H9 (cell line): ENCODE measurements at regions not wholly inside any gene's neighbourhood (a gene's known extent, or its start where the extent isn't known, plus 50 kb on each side); places are given as distances from the start of the nearest gene placed in this dataset.

Experiments used
- DNase-seq: peaks from one replicate; pipeline ENCODE4 v3.0.0-alpha.2; 2017
- H2AFZ ChIP-seq: one replicate; pipeline ENCODE4 v1.6.1; 2013; ENCODE audit warnings: mild to moderate bottlenecking, low read length, control low read depth, moderate library complexity
- H2AK5ac ChIP-seq: 2 replicates; pipeline ENCODE4 v1.6.1; 2013; ENCODE audit warnings: low read length, control low read depth, mixed read lengths; ENCODE audit not compliant: insufficient read length
- H2BK120ac ChIP-seq: one replicate; pipeline ENCODE4 v1.6.1; 2013; ENCODE audit warnings: low read depth, mild to moderate bottlenecking, low read length, control low read depth, inconsistent platforms; ENCODE audit not compliant: poor library complexity, severe bottlenecking
- H2BK12ac ChIP-seq: 2 replicates; pipeline ENCODE4 v1.6.1; 2013; ENCODE audit warnings: low read length, control low read depth, mixed read lengths, low read depth; ENCODE audit not compliant: insufficient read length
- H2BK15ac ChIP-seq: 2 replicates; pipeline ENCODE4 v1.6.1; 2013; ENCODE audit warnings: low read depth, low read length, control low read depth
- H2BK20ac ChIP-seq: one replicate; pipeline ENCODE4 v1.6.1; 2013; ENCODE audit warnings: low read depth, mild to moderate bottlenecking, low read length, control low read depth, inconsistent platforms; ENCODE audit not compliant: poor library complexity, severe bottlenecking
- H2BK5ac ChIP-seq: 2 replicates; pipeline ENCODE4 v1.6.1; 2013; ENCODE audit warnings: low read length, control low read depth, mixed read lengths; ENCODE audit not compliant: insufficient read length
- H3K14ac ChIP-seq: 2 replicates; pipeline ENCODE4 v1.6.1; 2013; ENCODE audit warnings: low read length, control low read depth; ENCODE audit not compliant: insufficient read depth
- H3K18ac ChIP-seq: 2 replicates; pipeline ENCODE4 v1.6.1; 2013; ENCODE audit warnings: low read depth, mild to moderate bottlenecking, mixed read lengths, low read length, control low read depth; ENCODE audit not compliant: insufficient read length
- H3K23ac ChIP-seq: 2 replicates; pipeline ENCODE4 v1.6.1; 2013; ENCODE audit warnings: low read length, control low read depth, mixed read lengths, low read depth; ENCODE audit not compliant: insufficient read length
- H3K23me2 ChIP-seq: 2 replicates; pipeline ENCODE4 v1.6.1; 2013; ENCODE audit warnings: low read depth, mild to moderate bottlenecking, mixed read lengths, low read length, control low read depth; ENCODE audit not compliant: insufficient read length, poor library complexity, severe bottlenecking
- H3K27ac ChIP-seq: 2 replicates; pipeline ENCODE4 v1.5.1; 2013; ENCODE audit warnings: low read length, control low read depth, mixed read lengths, low read depth; ENCODE audit not compliant: insufficient read length
- H3K27me3 ChIP-seq: 2 replicates; pipeline ENCODE4 v1.6.1; 2013; ENCODE audit warnings: low read length, control low read depth, inconsistent platforms; ENCODE audit not compliant: insufficient read depth
- H3K4ac ChIP-seq: 2 replicates; pipeline ENCODE4 v1.6.1; 2013; ENCODE audit warnings: low read depth, mild to moderate bottlenecking, control low read depth, inconsistent platforms, low read length, moderate library complexity
- H3K4me1 ChIP-seq: 2 replicates; pipeline ENCODE4 v1.6.1; 2013; ENCODE audit warnings: low read length, control low read depth, inconsistent platforms; ENCODE audit not compliant: insufficient read depth
- H3K4me2 ChIP-seq: 2 replicates; pipeline ENCODE4 v1.6.1; 2013; ENCODE audit warnings: low read length, control low read depth, mixed read lengths; ENCODE audit not compliant: insufficient read length, insufficient read depth
- H3K56ac ChIP-seq: 2 replicates; pipeline ENCODE4 v1.6.1; 2013; ENCODE audit warnings: low read depth, mild to moderate bottlenecking, mixed read lengths, low read length, control low read depth; ENCODE audit not compliant: insufficient read length
- H3K79me1 ChIP-seq: 2 replicates; pipeline ENCODE4 v1.6.1; 2013; ENCODE audit warnings: low read depth, mild to moderate bottlenecking, moderate library complexity, low read length, control low read depth, inconsistent platforms; ENCODE audit not compliant: insufficient read depth, poor library complexity, severe bottlenecking
- H3K79me2 ChIP-seq: 2 replicates; pipeline ENCODE4 v1.6.1; 2013; ENCODE audit warnings: low read length, control low read depth, inconsistent platforms; ENCODE audit not compliant: insufficient read depth
- H3K9ac ChIP-seq: 2 replicates; pipeline ENCODE4 v1.6.1; 2013; ENCODE audit warnings: low read length, control low read depth, mixed read lengths; ENCODE audit not compliant: insufficient read length; ENCODE audit errors: extremely low read depth
- H3K9me3 ChIP-seq: one replicate; pipeline ENCODE4 v1.6.1; 2013; ENCODE audit warnings: low read depth, low read length, inconsistent platforms; ENCODE audit not compliant: control insufficient read depth
- H3T11ph ChIP-seq: one replicate; pipeline ENCODE4 v1.6.1; 2013; ENCODE audit warnings: mild to moderate bottlenecking, low read length, control low read depth, inconsistent platforms
- H4K20me1 ChIP-seq: one replicate; pipeline ENCODE4 v1.6.1; 2013; ENCODE audit not compliant: control insufficient read depth, insufficient read length, insufficient read depth
- H4K5ac ChIP-seq: 2 replicates; pipeline ENCODE4 v1.6.1; 2013; ENCODE audit warnings: low read depth, mild to moderate bottlenecking, mixed read lengths, low read length, control low read depth; ENCODE audit not compliant: insufficient read length
- H4K8ac ChIP-seq: replicated peaks from 2 replicates; pipeline ENCODE4 v1.6.1; 2013; ENCODE audit warnings: low read length, control low read depth, mixed read lengths, low read depth; ENCODE audit not compliant: insufficient read length
- H4K91ac ChIP-seq: 2 replicates; pipeline ENCODE4 v1.6.1; 2013; ENCODE audit warnings: low read depth, mild to moderate bottlenecking, moderate library complexity, mixed read lengths, low read length, control low read depth; ENCODE audit not compliant: insufficient read length
- H3K27ac Mint-ChIP-seq, 3 experiments: 2 replicates in 2 of 3; 3 replicates in 1 of 3; pipeline ENCODE4 v1.8.0; 2020 to 2021; ENCODE audit warnings: mixed read lengths in 3 of 3, mild to moderate bottlenecking in 1 of 3, moderate library complexity in 1 of 3
- H3K27me3 Mint-ChIP-seq: 2 replicates; pipeline ENCODE4 v1.8.0; 2021; ENCODE audit warnings: low read depth, mild to moderate bottlenecking, moderate library complexity, mixed read lengths
- H3K36me3 Mint-ChIP-seq, 3 experiments: 2 replicates in 2 of 3; 3 replicates in 1 of 3; pipeline ENCODE4 v1.8.0; 2020 to 2021; ENCODE audit warnings: low read depth in 3 of 3, mixed read lengths in 3 of 3; ENCODE audit not compliant: insufficient read depth in 1 of 3
- H3K4me1 Mint-ChIP-seq, 2 experiments: 2 replicates each; pipeline ENCODE4 v1.8.0; 2020; ENCODE audit warnings: mixed read lengths in 2 of 2
- H3K4me3 Mint-ChIP-seq, 2 experiments: 2 replicates in 1 of 2; 3 replicates in 1 of 2; pipeline ENCODE4 v1.8.0; 2020 to 2021; ENCODE audit warnings: mild to moderate bottlenecking in 2 of 2, mixed read lengths in 2 of 2, moderate library complexity in 1 of 2
- H3K9me3 Mint-ChIP-seq, 2 experiments: 2 replicates in 1 of 2; 3 replicates in 1 of 2; pipeline ENCODE4 v1.8.0; 2020; ENCODE audit warnings: mild to moderate bottlenecking in 2 of 2, mixed read lengths in 2 of 2, moderate library complexity in 1 of 2
- CTCF ChIP-seq: fragments of 200-600 bp; sonication (generic); conservative IDR thresholded peaks from 3 replicates; pipeline ENCODE4 v1.8.0; 2021; ENCODE audit warnings: antibody characterized with exemption, mild to moderate bottlenecking
- WGBS: extraction: QIAGEN DNeasy Blood & Tissue Kit; methylation state at CpG from one replicate; pipeline ENCODE4 v1.1.7; 2013; ENCODE audit warnings: missing lambda C conversion rate, low lambda C conversion rate, mixed read lengths; ENCODE audit not compliant: insufficient read length; ENCODE audit errors: extremely low coverage; 5-methylcytosine and 5-hydroxymethylcytosine counted together

GRCh38 chr3:177358977-177359592, 161.8 kb upstream of the TBL1XR1 start:
- H3K9me3 Mint-ChIP-seq: no peaks in the 10 kb centered on the region; a peak in 2 of 5 replicates
- peaks cover 7% of the 10 kb centered on the region; the same call in 1 of the 2 replicates for H3K4me1 ChIP-seq

More at GRCh38 chr3:177358977-177359592, 161.8 kb upstream of the TBL1XR1 start:
- no peaks in the 10 kb centered on the region for H3K27me3 ChIP-seq
- no peak overlapping the region for H2BK120ac ChIP-seq
- H4K20me1 ChIP-seq: no peaks in the 10 kb centered on the region
- no peak overlapping the region for H2AK5ac ChIP-seq
- H2BK20ac ChIP-seq: no peak overlapping the region
- no peak overlapping the region for H3K23ac ChIP-seq
- H4K91ac ChIP-seq: peak overlapping the region; percentile 56
- H3K9ac ChIP-seq: no peak overlapping the region
- no peak overlapping the region for H2BK5ac ChIP-seq
- H4K8ac ChIP-seq: no peak overlapping the region
- no peak for TF ChIP-seq CTCF
- H3T11ph ChIP-seq: no peak overlapping the region
- peaks cover 43 to 49% of the 10 kb centered on the region in 2 experiments for H3K4me1 Mint-ChIP-seq
- no peak overlapping the region for H4K5ac ChIP-seq
- H2AFZ ChIP-seq: no peak overlapping the region
- WGBS: no CpG with 5 or more reads among the region's 31 CpGs
- H3K27ac ChIP-seq: no peak overlapping the region
- no peaks in the 10 kb centered on the region for H3K79me2 ChIP-seq
- H2BK15ac ChIP-seq: no peak overlapping the region
- peak overlapping the region; percentile 12 for H3K4me2 ChIP-seq
- no peak overlapping the region for H3K56ac ChIP-seq
- peak overlapping the region; percentile 9 for H2BK12ac ChIP-seq
- peak overlapping the region; percentile 86 for H3K18ac ChIP-seq
- no peaks in the 10 kb centered on the region for H3K79me1 ChIP-seq
- peak overlapping the region; percentile 55 for H3K14ac ChIP-seq
- no peaks in the 10 kb centered on the region for H3K23me2 ChIP-seq
- peak overlapping the region; percentile 75 to 93 (median 90); a peak in 6 of 7 replicates for H3K27ac Mint-ChIP-seq
- H3K4me3 Mint-ChIP-seq: peak overlapping the region; percentile 53 to 72
- peak; percentile 82 for DNase-seq
- no peaks in the 10 kb centered on the region for H3K9me3 ChIP-seq
- no peak overlapping the region for H3K4ac ChIP-seq
- H3K27me3 Mint-ChIP-seq: peaks cover 32% of the 10 kb centered on the region
- H3K36me3 Mint-ChIP-seq: no peaks in the 10 kb centered on the region; a peak in 1 of 7 replicates
